Nephron (organoid): ENCODE measurements at regions not wholly inside any gene's neighbourhood (a gene's known extent, or its start where the extent isn't known, plus 50 kb on each side); places are given as distances from the start of the nearest gene placed in this dataset.
A peak's percentile ranks its signal among the peaks of the same experiment; 100 is the strongest.

Experiments used
- H3K27ac Mint-ChIP-seq, 3 experiments: 2 replicates each; pipeline ENCODE4 v1.8.0; 2020; ENCODE audit warnings: mixed read lengths in 3 of 3, mild to moderate bottlenecking in 2 of 3, moderate library complexity in 1 of 3
- H3K27me3 Mint-ChIP-seq: 2 replicates; pipeline ENCODE4 v1.8.0; 2021; ENCODE audit warnings: low read depth, mild to moderate bottlenecking, moderate library complexity, mixed read lengths
- H3K36me3 Mint-ChIP-seq: 2 replicates; pipeline ENCODE4 v1.8.0; 2020; ENCODE audit warnings: low read depth, mixed read lengths
- H3K4me1 Mint-ChIP-seq: 2 replicates; pipeline ENCODE4 v1.8.0; 2020; ENCODE audit warnings: mixed read lengths
- H3K4me3 Mint-ChIP-seq, 3 experiments: 2 replicates each; pipeline ENCODE4 v1.8.0; 2020; ENCODE audit warnings: mild to moderate bottlenecking in 3 of 3, mixed read lengths in 3 of 3, moderate library complexity in 2 of 3
- H3K9me3 Mint-ChIP-seq: 2 replicates; pipeline ENCODE4 v1.8.0; 2020; ENCODE audit warnings: mixed read lengths
- CTCF ChIP-seq, 3 experiments: fragments of 200-600 bp; sonication (generic); IDR thresholded peaks; one replicate each; pipeline ENCODE4 v1.5.0; 2021; ENCODE audit warnings: antibody characterized with exemption in 3 of 3; ENCODE audit not compliant: unreplicated experiment in 3 of 3

GRCh38 chr10:81019029-81019890 is 481.6 kb downstream of the SH2D4B start:
- Mint-ChIP-seq H3K9me3 (peaks cover 5% of the 10 kb centered on the region), H3K27ac (no peak overlapping the region), H3K36me3 (no peaks in the 10 kb centered on the region), H3K4me3 (peak overlapping the region; percentile 3 to 36 (median 33)), H3K27me3 (no peaks in the 10 kb centered on the region), H3K4me1 (no peaks in the 10 kb centered on the region)
- TF ChIP-seq CTCF (IDR thresholded peaks at IDR 0.05; ENCODE audit: unreplicated experiment in 3 of 3) = peak; percentile 81 to 89 (median 85)

GRCh38 chr10:81021428-81022129 is 483.9 kb downstream of the SH2D4B start:
- Mint-ChIP-seq H3K4me1 (no peaks in the 10 kb centered on the region), H3K27me3 (no peaks in the 10 kb centered on the region), H3K36me3 (no peaks in the 10 kb centered on the region), H3K27ac (no peak overlapping the region), H3K4me3 (no peak overlapping the region), H3K9me3 (peaks cover 5% of the 10 kb centered on the region)
- no peak for TF ChIP-seq CTCF (IDR thresholded peaks at IDR 0.05; ENCODE audit: unreplicated experiment in 3 of 3)

GRCh38 chr10:81026591-81026990 is 488.9 kb downstream of the SH2D4B start:
- Mint-ChIP-seq H3K4me1 (no peaks in the 10 kb centered on the region), H3K4me3 (no peak overlapping the region), H3K36me3 (no peaks in the 10 kb centered on the region), H3K27me3 (no peaks in the 10 kb centered on the region), H3K27ac (no peak overlapping the region), H3K9me3 (peaks cover 15% of the 10 kb centered on the region)
- TF ChIP-seq CTCF (IDR thresholded peaks at IDR 0.05; ENCODE audit: unreplicated experiment in 3 of 3) = no peak

GRCh38 chr10:81027223-81027622 is 489.5 kb downstream of the SH2D4B start:
- Mint-ChIP-seq H3K4me1 (no peaks in the 10 kb centered on the region), H3K4me3 (no peak overlapping the region), H3K9me3 (peaks cover 15% of the 10 kb centered on the region), H3K27me3 (no peaks in the 10 kb centered on the region), H3K27ac (no peak overlapping the region), H3K36me3 (no peaks in the 10 kb centered on the region)
- no peak for TF ChIP-seq CTCF (IDR thresholded peaks at IDR 0.05; ENCODE audit: unreplicated experiment in 3 of 3)

- no peak overlapping the region for H3K27ac Mint-ChIP-seq
- peaks cover 12% of the 10 kb centered on the region for H3K9me3 Mint-ChIP-seq
- no peak overlapping the region for H3K4me3 Mint-ChIP-seq
- no peaks in the 10 kb centered on the region for H3K36me3 Mint-ChIP-seq
- no peak for TF ChIP-seq CTCF (IDR thresholded peaks at IDR 0.05; ENCODE audit: unreplicated experiment in 3 of 3)
- H3K4me1 Mint-ChIP-seq = no peaks in the 10 kb centered on the region
- no peaks in the 10 kb centered on the region for H3K27me3 Mint-ChIP-seq
Observed at GRCh38 chr10:81027706-81028105, 490.0 kb downstream of the SH2D4B start.
